Neuron (in vitro differentiated cells): ENCODE measurements at regions not wholly inside any gene's neighbourhood (a gene's known extent, or its start where the extent isn't known, plus 50 kb on each side); places are given as distances from the start of the nearest gene placed in this dataset.

ENCODE experiments used
- H2AFZ ChIP-seq: one replicate; pipeline ENCODE4 v1.6.1; 2013; ENCODE audit warnings: low read depth, mild to moderate bottlenecking, inconsistent platforms, low read length, moderate library complexity
- H3K27me3 ChIP-seq: one replicate; pipeline ENCODE4 v1.6.1; 2013; ENCODE audit warnings: low read length; ENCODE audit not compliant: insufficient read depth
- H3K36me3 ChIP-seq: one replicate; pipeline ENCODE4 v1.6.1; 2013; ENCODE audit warnings: low read length; ENCODE audit not compliant: insufficient read depth
- H3K4me1 ChIP-seq: one replicate; pipeline ENCODE4 v1.6.1; 2013; ENCODE audit warnings: low read length; ENCODE audit not compliant: insufficient read depth
- H3K4me3 ChIP-seq: 2 replicates; pipeline ENCODE4 v1.5.1; 2013; ENCODE audit warnings: mild to moderate bottlenecking, low read length, moderate library complexity
- H3K9me3 ChIP-seq: one replicate; pipeline ENCODE4 v1.6.1; 2013; ENCODE audit warnings: low read length

DNA sequence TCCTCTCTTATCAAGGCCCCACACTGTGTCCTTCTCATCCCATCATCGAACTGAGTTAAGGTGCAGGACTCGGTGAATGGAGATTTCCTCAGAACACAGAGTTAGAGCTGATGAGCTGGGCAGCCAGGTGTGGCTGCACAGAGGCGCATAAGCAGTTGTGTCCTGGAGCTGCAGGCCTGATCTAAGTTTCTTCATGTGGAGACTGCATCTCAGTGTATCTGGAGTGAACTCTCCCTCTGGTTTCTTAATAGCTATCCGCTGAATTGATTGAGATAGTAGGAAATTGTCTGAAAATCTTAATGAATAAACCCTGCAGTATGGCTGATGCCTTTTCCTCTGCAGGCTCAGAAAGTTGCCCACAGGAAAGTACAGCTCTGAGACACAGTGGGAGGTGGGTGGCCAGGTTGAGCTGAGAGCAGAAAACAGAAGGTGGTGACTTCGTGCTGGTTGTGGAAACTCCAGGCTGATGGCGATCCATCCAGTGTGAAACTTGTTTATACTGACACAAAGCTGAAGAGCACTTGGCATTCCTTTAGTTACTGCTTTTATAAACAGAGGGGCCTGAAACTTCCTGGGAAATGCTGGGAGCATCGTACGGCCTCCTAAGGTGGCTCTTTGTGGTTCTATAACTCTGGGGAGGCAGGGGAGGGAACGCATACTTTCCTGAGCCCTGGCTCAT, 67.4 kb upstream of the F3 start:
- peaks cover 2% of the 10 kb centered on the region for H3K4me1 ChIP-seq
- H3K27me3 ChIP-seq: no peaks in the 10 kb centered on the region
- no peak overlapping the region for H3K4me3 ChIP-seq

DNA sequence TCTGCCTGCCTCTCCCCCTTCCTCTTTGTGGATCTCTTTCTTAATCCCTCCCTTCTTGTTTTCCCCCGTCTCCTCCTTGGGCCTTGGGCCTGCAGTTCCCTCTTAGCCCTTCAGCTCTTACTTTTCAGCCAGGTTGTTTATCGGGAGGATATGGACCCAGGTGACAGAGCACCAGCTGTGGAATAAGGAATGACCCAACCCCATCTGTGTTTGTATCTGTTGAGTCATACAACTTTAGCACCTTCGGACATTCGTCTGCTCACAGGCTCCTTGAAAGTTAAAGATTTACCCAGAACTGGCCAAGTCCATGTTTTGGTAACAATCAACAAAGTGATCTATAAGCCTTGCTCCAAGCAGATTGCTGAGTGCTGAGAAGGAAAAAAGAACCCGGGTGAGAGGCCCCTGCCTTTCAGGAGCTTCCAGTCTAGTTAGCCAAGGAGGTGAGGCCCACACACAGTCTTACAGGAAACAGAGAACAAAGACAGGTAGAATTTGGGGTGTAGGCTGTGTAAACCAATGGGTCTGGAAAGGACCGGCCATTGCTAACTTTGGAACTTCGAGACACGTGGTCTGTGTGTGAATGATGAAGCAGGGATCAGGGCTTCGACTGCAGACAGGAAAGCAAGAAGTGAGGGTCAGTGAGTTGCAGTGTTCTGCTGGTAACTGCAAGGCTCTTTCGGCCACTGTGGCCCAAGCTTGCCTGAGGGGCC, 66.7 kb upstream of the F3 start:
- no peak overlapping the region for H2AFZ ChIP-seq
- no peak overlapping the region for H3K4me3 ChIP-seq
- H3K27me3 ChIP-seq: no peaks in the 10 kb centered on the region
- H3K4me1 ChIP-seq: peaks cover 2% of the 10 kb centered on the region
- H3K36me3 ChIP-seq: no peaks in the 10 kb centered on the region
- no peaks in the 10 kb centered on the region for H3K9me3 ChIP-seq

More for the DNA sequence above, 67.4 kb upstream of the F3 start:
- Histone ChIP-seq H3K9me3 (no peaks in the 10 kb centered on the region), H2AFZ (no peak overlapping the region), H3K36me3 (no peaks in the 10 kb centered on the region)

DNA sequence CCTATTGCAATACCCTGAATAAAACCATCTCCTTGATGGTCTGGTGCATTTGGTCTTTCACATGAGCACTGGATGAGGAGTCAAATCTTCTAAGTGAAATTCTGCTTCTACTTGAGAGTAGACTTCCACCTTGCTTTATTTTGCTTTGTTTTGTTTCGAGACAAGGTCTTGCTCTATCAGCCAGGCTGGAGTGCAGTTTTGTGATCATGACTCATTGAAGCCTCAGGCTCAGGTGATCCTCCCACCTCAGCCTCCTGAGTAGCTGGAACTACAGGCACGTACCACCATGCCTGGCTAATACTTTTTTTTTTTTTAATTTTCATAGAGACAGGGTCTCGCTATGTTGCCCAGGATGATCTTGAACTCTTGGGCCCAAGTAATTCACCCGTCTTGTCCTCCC, 65.8 kb upstream of the F3 start:
- Histone ChIP-seq H3K4me3 (no peak overlapping the region), H3K4me1 (peaks cover 2% of the 10 kb centered on the region), H3K27me3 (no peaks in the 10 kb centered on the region), H3K9me3 (no peaks in the 10 kb centered on the region), H3K36me3 (no peaks in the 10 kb centered on the region), H2AFZ (no peak overlapping the region)

DNA sequence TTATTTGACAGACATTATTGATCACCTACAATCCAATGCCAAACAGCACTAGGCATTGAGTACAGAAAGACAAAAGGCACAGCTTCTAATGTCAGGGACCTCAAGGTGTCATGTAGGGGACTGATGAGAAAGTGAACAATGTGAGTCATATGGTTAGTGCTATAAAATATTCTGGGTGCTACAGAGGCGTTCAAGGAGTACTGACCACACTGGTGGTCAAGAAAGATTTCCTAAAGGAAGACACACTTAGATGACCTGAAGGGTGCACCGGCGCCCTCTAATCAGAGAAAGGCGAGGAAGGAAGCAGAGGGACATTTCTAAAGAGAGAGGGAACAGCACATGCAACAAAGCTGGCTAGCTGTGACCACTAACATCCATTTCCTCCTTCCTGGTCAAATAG, 64.9 kb upstream of the F3 start:
- Histone ChIP-seq H3K4me1 (no peaks in the 10 kb centered on the region), H3K36me3 (no peaks in the 10 kb centered on the region), H3K9me3 (no peaks in the 10 kb centered on the region), H2AFZ (no peak overlapping the region), H3K4me3 (no peak overlapping the region), H3K27me3 (no peaks in the 10 kb centered on the region)

DNA sequence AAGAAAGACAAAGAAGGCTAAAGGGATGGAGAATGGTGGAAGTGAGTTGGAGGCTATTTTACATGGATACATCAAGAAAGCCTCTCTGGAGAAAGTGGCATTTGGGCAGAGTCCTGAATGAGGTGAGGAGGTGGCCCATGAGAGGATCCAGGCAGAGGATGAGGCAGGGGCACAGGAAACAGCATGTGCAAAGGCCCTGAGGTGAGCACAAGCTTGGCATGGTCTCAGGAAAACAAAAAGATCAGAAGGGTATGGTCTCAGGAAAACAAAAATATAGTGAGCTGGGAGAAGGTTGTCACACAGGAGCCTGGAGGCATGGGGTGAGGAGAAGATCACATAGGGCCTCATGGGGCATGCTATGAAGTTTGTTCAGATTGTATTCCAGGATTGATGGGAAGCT, 62.1 kb upstream of the F3 start:
- H3K27me3 ChIP-seq: no peaks in the 10 kb centered on the region
- H3K9me3 ChIP-seq: no peaks in the 10 kb centered on the region
- no peak overlapping the region for H3K4me3 ChIP-seq
- no peaks in the 10 kb centered on the region for H3K36me3 ChIP-seq
- no peaks in the 10 kb centered on the region for H3K4me1 ChIP-seq
- no peak overlapping the region for H2AFZ ChIP-seq

DNA sequence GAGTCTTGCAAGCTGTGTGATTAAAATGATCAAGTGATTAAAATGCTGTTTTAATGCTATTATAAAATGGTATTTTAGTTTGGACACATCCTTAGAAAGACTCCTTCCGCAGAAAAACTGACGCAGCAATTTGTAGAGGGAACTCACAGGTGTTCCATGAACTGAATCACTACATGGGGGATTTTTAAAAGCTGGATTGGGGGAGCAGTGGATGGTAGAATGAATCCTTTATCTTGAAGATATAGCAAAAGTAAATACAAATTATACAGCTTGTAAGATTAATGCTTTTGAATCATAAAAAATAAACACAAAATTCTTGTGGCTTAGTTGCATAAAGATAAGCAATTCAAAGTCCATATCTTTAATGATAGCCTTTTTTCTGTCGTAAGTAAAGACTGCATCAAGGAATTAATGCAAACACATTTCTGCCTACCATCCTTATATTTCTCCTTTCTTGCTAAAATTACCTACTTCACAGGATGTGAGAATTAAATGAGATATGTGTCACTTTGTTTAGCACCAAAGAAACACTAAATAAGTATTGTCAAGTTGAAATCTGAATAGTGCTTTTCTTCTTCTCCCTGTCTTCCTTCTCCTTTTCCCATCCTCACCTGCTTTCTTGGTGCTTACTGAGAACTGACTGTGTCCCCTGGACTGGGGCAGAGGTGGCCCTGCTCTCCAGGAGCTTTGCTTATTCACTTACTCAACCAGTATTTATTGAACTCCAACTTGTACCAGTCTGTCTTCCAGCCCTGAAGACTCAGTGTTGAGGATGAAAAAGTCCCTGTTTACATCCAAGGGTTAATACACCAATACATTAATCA, 61.5 kb upstream of the F3 start:
- Histone ChIP-seq H3K4me1 (no peaks in the 10 kb centered on the region), H3K4me3 (no peak overlapping the region), H3K9me3 (no peaks in the 10 kb centered on the region), H2AFZ (no peak overlapping the region), H3K27me3 (no peaks in the 10 kb centered on the region), H3K36me3 (no peaks in the 10 kb centered on the region)

DNA sequence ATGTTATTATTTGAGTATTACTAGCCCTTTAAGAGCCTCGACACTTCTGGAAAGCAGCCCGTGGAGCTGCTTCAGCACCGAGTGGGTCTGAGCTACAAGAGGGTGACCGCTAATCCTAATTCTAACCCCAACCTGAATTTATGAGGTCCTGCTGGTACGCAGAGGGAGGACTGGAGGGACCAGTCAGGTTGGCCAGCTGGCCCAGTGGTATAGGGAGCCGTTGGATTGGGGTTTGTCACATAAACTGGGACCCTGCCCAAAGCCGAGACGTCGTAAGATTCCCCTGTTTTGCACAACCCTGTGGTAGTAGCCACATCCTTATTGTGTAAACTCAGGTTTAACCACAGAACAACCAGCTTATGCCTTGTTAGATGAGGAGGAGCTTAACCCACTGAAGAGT, 60.8 kb upstream of the F3 start:
- H2AFZ ChIP-seq: no peak overlapping the region
- H3K27me3 ChIP-seq: no peaks in the 10 kb centered on the region
- no peaks in the 10 kb centered on the region for H3K9me3 ChIP-seq
- no peak overlapping the region for H3K4me3 ChIP-seq
- H3K4me1 ChIP-seq: no peaks in the 10 kb centered on the region
- no peaks in the 10 kb centered on the region for H3K36me3 ChIP-seq

DNA sequence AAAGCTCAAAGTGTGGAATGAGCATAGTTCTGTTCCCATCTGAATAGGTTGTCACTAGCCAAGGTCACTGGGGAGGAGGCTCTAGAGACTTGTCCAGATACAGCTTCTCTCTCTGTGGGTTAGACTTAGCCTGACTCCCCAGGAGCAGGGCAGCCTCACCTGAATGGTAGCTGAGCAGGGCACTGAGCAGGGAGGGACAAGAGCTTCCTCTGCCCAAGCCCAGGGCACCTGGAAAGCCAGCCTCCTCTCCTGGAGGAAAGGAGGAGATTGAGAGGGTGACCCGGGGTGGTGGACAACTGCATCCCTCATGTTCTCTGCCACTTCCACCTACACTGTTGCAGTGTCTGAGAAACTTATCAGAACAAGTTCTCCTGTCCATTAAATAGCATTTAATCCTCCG, 59.0 kb upstream of the F3 start:
- Histone ChIP-seq H3K9me3 (no peaks in the 10 kb centered on the region), H2AFZ (no peak overlapping the region), H3K27me3 (no peaks in the 10 kb centered on the region)

DNA sequence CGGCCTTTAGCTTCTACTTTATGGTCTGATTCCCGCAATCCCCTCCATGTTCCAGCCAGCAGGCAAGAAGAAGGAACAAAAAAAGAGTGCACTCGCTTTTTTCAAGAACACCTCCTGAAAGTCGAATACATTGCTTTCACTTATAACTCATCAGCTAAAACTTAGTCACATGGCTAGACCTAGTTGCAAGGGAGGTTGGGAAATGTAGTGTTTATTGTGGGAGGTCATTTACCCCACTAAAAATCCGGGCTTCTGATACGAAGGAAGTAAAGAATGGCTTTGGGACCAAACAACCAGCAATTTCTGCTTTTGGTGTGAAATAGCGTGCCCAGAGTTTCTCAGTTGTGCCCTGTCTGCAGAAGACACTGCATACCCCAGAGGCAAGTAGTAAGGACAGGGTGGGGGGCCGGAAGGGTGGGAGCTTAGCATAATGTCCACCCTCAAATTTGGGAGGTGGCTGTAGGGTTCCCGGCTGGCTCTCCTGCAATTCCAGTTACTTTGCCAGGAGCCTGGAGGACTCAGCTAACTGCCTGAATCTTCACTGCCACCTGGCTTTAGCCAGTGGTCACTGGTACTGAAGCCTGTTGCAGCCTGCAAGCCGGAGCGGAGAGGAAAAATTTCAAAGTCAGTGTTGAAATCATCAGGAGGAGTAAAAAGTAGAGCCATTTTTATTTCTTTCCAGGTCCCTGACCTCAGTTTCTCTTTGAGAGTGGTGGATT, 57.7 kb upstream of the F3 start:
- Histone ChIP-seq H3K36me3 (no peaks in the 10 kb centered on the region), H3K4me1 (peaks cover 3% of the 10 kb centered on the region), H2AFZ (no peak overlapping the region), H3K27me3 (no peaks in the 10 kb centered on the region), H3K9me3 (no peaks in the 10 kb centered on the region), H3K4me3 (no peak overlapping the region)

More for the DNA sequence above, 59.0 kb upstream of the F3 start:
- Histone ChIP-seq H3K4me1 (peaks cover 2% of the 10 kb centered on the region), H3K36me3 (no peaks in the 10 kb centered on the region), H3K4me3 (no peak overlapping the region)

DNA sequence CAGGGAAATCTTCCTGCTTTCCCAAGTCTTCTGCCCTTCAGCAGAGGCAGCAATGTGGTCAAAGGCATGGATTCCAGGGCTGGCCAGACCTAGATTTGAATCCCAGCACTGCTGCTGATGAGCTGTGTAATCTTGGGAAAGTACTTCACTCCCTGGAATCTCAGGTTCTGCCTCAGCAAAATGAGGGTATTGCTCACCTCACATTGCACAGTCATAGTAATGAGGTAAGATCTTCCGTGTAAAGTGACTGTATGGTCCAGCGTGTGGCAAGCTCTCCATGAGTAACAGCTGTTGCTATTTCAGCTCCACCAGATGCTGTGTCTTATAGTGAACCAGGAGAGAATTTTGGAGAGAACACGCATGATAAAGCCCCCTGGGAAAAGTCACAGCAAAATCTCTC, 56.1 kb upstream of the F3 start:
- no peaks in the 10 kb centered on the region for H3K36me3 ChIP-seq
- H3K9me3 ChIP-seq: no peaks in the 10 kb centered on the region
- peaks cover 16% of the 10 kb centered on the region for H3K4me1 ChIP-seq
- H3K27me3 ChIP-seq: no peaks in the 10 kb centered on the region
- H3K4me3 ChIP-seq: no peak overlapping the region
- H2AFZ ChIP-seq: no peak overlapping the region

DNA sequence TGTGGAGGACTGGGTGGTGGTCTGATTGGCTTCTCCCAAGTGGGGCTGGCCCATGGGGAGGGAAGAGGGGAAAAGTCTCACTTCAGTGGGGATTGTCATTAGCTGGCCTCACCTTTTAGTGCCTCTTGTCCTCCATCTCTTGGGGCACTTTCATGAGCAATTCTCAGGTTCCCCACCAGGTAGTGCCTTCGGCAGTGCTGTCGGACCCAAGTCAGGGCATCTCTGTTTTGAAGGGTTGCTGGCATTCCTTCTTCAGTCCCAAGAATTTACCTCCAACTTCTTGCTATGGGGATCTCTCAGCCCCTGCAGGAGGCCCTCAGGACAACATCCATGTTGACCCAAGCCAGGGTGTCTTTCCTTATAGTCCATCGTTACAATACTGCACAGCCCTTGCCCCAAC, 54.7 kb upstream of the F3 start:
- Histone ChIP-seq H3K9me3 (no peaks in the 10 kb centered on the region), H2AFZ (no peak overlapping the region), H3K4me1 (peaks cover 29% of the 10 kb centered on the region), H3K27me3 (no peaks in the 10 kb centered on the region), H3K36me3 (no peaks in the 10 kb centered on the region), H3K4me3 (no peak overlapping the region)

DNA sequence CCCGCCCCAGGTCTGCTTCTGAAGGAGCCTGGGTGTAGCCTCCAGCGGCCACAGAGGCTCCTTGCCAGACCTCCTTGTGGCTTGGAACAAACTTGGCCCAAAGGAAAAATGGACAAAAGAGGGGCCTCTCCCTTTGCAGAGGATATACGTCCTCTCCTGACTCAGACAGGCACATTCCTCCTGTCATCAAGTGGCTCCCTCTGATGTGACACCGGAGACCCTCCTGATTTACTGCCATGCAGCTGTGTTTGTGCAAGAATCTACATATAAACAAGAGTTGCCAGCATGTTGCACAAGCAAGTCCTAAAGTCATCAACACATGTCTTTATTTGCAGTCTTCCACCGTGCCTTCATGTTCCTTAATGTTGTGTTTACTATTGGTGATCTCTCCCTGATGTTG, 54.1 kb upstream of the F3 start:
- Histone ChIP-seq H3K27me3 (no peaks in the 10 kb centered on the region), H2AFZ (no peak overlapping the region), H3K4me1 (peaks cover 35% of the 10 kb centered on the region), H3K9me3 (no peaks in the 10 kb centered on the region), H3K4me3 (no peak overlapping the region), H3K36me3 (no peaks in the 10 kb centered on the region)

DNA sequence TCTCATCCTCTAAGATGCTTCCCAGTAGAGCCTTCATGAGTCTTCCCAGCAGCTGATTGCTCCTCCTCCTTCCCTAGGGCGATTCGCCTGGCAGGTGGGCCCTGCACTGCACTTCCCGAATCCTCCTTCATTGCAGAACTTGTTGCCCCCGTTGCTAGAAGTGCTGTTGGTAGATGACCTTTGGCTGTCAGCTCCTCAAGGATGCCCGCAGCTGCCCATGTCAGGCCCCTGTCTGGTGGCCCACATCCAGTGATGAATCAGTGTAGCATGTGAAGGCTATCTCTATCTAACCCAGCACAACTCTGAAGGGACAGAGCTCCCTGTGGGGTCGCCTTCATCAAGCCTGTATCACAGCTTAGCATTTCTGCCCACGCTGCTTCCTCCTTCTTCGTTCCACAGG, 52.1 kb upstream of the F3 start:
- H3K9me3 ChIP-seq: no peaks in the 10 kb centered on the region
- H3K4me1 ChIP-seq: peaks cover 47% of the 10 kb centered on the region
- no peak overlapping the region for H3K4me3 ChIP-seq
- no peak overlapping the region for H2AFZ ChIP-seq
- no peaks in the 10 kb centered on the region for H3K36me3 ChIP-seq
- H3K27me3 ChIP-seq: no peaks in the 10 kb centered on the region
